IMR-90 (cell line): ENCODE measurements at regions not wholly inside any gene's neighbourhood (a gene's known extent, or its start where the extent isn't known, plus 50 kb on each side); places are given as distances from the start of the nearest gene placed in this dataset.

Experiments
- ATAC-seq: fragments of 200-7000 bp; cut with Tn5 transposase; 2 replicates; pipeline ENCODE4 v1.9.1; 2020; ENCODE audit warnings: low read depth, mild to moderate bottlenecking, moderate library complexity
- BruUV-seq: library from RNA; stranded (reverse); fragments of 400-500 nt; replicated peaks from 2 replicates; lab custom pipeline; 2021; lab: Mats Ljungman, UMichigan
- CTCF ChIA-PET: fragments of 300-600 bp; formaldehyde crosslinking; extraction: SDS; loops from one replicate; lab custom pipeline; 2021; ENCODE audit warnings: antibody characterized with exemption; lab: Yijun Ruan, JAX
- POLR2A ChIA-PET: fragments of 300-600 bp; sonication (Branson Sonifier 250); formaldehyde crosslinking; loops from one replicate; lab custom pipeline; 2022; ENCODE audit warnings: antibody characterized with exemption; ENCODE audit not compliant: unreplicated experiment; lab: Charles Lee
- DNase-seq: peaks from one replicate; pipeline ENCODE4 v3.0.0; 2013
- H2AFZ ChIP-seq: replicated peaks from 2 replicates; pipeline ENCODE3; 2013; ENCODE audit warnings: low read length, mild to moderate bottlenecking; ENCODE audit not compliant: poor library complexity
- H2AK5ac ChIP-seq: 2 replicates; pipeline ENCODE4 v1.6.1; 2013; ENCODE audit warnings: low read depth, low read length, inconsistent platforms
- H2AK9ac ChIP-seq: replicated peaks from 2 replicates; pipeline ENCODE3; 2013; ENCODE audit warnings: mild to moderate bottlenecking, low read depth, low read length, moderate library complexity; ENCODE audit not compliant: poor library complexity
- H2BK120ac ChIP-seq: 2 replicates; pipeline ENCODE4 v1.6.1; 2013; ENCODE audit warnings: low read depth, low read length, inconsistent platforms
- H2BK15ac ChIP-seq: 3 replicates; pipeline ENCODE4 v1.6.1; 2013; ENCODE audit warnings: low read depth, low read length, inconsistent platforms
- H2BK20ac ChIP-seq: 2 replicates; pipeline ENCODE4 v1.6.1; 2013; ENCODE audit warnings: low read depth, mild to moderate bottlenecking, inconsistent platforms, low read length, moderate library complexity
- H2BK5ac ChIP-seq: 2 replicates; pipeline ENCODE4 v1.6.1; 2013; ENCODE audit warnings: mild to moderate bottlenecking, low read depth, low read length, inconsistent platforms; ENCODE audit not compliant: poor library complexity, severe bottlenecking
- H3K14ac ChIP-seq: replicated peaks from 2 replicates; pipeline ENCODE4 v1.6.1; 2013; ENCODE audit warnings: low read depth, low read length, inconsistent platforms
- H3K18ac ChIP-seq: 2 replicates; pipeline ENCODE4 v1.6.1; 2013; ENCODE audit warnings: low read depth, low read length, control low read depth
- H3K23ac ChIP-seq: 2 replicates; pipeline ENCODE4 v1.6.1; 2013; ENCODE audit warnings: low read depth, low read length, inconsistent platforms
- H3K27ac ChIP-seq: 2 replicates; pipeline ENCODE4 v1.5.1; 2013; ENCODE audit warnings: mild to moderate bottlenecking, control low read depth, low read length; ENCODE audit not compliant: insufficient read depth
- H3K27me3 ChIP-seq: 2 replicates; pipeline ENCODE4 v1.6.1; 2013; ENCODE audit warnings: low read length; ENCODE audit not compliant: control insufficient read depth, insufficient read depth
- H3K36me3 ChIP-seq: 2 replicates; pipeline ENCODE4 v1.6.1; 2013; ENCODE audit warnings: low read length, mixed read lengths; ENCODE audit not compliant: control insufficient read depth, insufficient read depth
- H3K4ac ChIP-seq: 2 replicates; pipeline ENCODE4 v1.6.1; 2013; ENCODE audit warnings: low read depth, low read length, inconsistent platforms
- H3K4me1 ChIP-seq: 2 replicates; pipeline ENCODE4 v1.6.1; 2013; ENCODE audit warnings: low read length, mixed read lengths; ENCODE audit not compliant: control insufficient read depth, insufficient read depth
- H3K4me2 ChIP-seq: 2 replicates; pipeline ENCODE4 v1.6.1; 2013; ENCODE audit warnings: low read depth, mild to moderate bottlenecking, control low read depth, low read length, moderate library complexity
- H3K4me3 ChIP-seq: 2 replicates; pipeline ENCODE4 v1.5.1; 2013; ENCODE audit warnings: low read depth, mild to moderate bottlenecking, control low read depth, low read length, moderate library complexity; ENCODE audit not compliant: insufficient read depth
- H3K56ac ChIP-seq: 2 replicates; pipeline ENCODE4 v1.6.1; 2013; ENCODE audit warnings: low read length, inconsistent platforms; ENCODE audit not compliant: insufficient read depth; ENCODE audit errors: extremely low read depth
- H3K79me1 ChIP-seq, 2 experiments: 2 replicates each; pipeline ENCODE4 v1.6.1; 2013; ENCODE audit warnings: low read length in 2 of 2, inconsistent platforms in 1 of 2, low read depth in 1 of 2
- H3K9ac ChIP-seq: 2 replicates; pipeline ENCODE4 v1.6.1; 2013; ENCODE audit warnings: low read depth, low read length, control low read depth
- H3K9me1 ChIP-seq: 2 replicates; pipeline ENCODE4 v1.6.1; 2013; ENCODE audit warnings: low read length, inconsistent platforms; ENCODE audit not compliant: insufficient read depth
- H3K9me3 ChIP-seq: 2 replicates; pipeline ENCODE4 v1.6.1; 2013; ENCODE audit warnings: low read length; ENCODE audit not compliant: control insufficient read depth, insufficient read depth
- H4K20me1 ChIP-seq: 2 replicates; pipeline ENCODE4 v1.6.1; 2013; ENCODE audit warnings: low read length, inconsistent platforms; ENCODE audit not compliant: insufficient read depth
- H4K5ac ChIP-seq: 2 replicates; pipeline ENCODE4 v1.6.1; 2013; ENCODE audit warnings: mild to moderate bottlenecking, low read depth, low read length, control low read depth
- H4K8ac ChIP-seq, 2 experiments: 2 replicates each; pipeline ENCODE4 v1.6.1; 2013; ENCODE audit warnings: low read depth in 2 of 2, low read length in 2 of 2, control low read depth in 1 of 2, inconsistent platforms in 1 of 2
- H4K91ac ChIP-seq: 2 replicates; pipeline ENCODE4 v1.6.1; 2013; ENCODE audit warnings: low read depth, low read length, inconsistent platforms; ENCODE audit not compliant: insufficient read depth
- NFE2L2 ChIP-seq: fragments of 150-350 bp; IDR thresholded peaks from 2 replicates; pipeline ENCODE4 v1.6.1; 2016; ENCODE audit warnings: low read depth, mild to moderate bottlenecking, low read length
- RAD21 ChIP-seq: IDR thresholded peaks from 2 replicates; pipeline ENCODE4 v1.6.1; 2012; ENCODE audit warnings: low read length, improper control_type of control experiment
- WGBS, 2 experiments: methylation state at CpG; one replicate each; pipeline versions ENCODE4 v1.1.5 to v1.1.7; 2013; ENCODE audit warnings: missing lambda C conversion rate in 2 of 2; ENCODE audit not compliant: insufficient read length in 1 of 2; ENCODE audit errors: extremely low coverage in 2 of 2; 5-methylcytosine and 5-hydroxymethylcytosine counted together
- dilution Hi-C: fragments of 300-500 bp; cut with HindIII; formaldehyde crosslinking; loops from one replicate; pipeline ENCODE4 v1.14.3; 2018; ENCODE audit warnings: low sequenced_read_pairs; ENCODE audit not compliant: unreplicated experiment
- in situ Hi-C: fragments of 300-500 bp; cut with MboI; formaldehyde crosslinking; loops from 3 replicates; pipeline ENCODE4 v1.14.3; 2019; ENCODE audit warnings: low sequenced_read_pairs, inconsistent platforms, mixed read lengths
- intact Hi-C: fragments of 100-400 bp; cut with micrococcal nuclease; formaldehyde crosslinking; loops from 2 replicates; pipeline ENCODE4 v1.10.0; 2022

DNA sequence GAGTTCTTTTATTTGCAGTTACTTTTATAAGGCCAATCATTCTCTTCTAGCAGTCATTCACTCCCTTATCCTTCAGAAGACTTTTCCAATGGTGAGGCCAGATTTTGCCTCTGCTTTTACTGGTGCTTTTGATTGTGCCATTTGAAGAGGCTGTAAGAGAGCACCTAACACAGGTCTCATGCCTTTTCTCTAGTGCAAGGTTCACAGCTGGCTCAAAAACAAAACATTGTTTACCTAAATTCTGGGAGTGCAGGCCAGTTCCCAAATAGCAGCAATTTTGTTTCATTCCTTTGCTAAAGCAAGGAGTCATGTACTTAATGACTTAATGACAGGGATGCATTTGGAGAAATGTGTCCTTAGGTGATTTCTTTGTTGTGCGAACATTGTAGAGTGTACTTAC lies 192.0 kb downstream of the SYT10 start:
- Histone ChIP-seq H4K8ac (no peak overlapping the region), H3K9me1 (no peaks in the 10 kb centered on the region), H2AK5ac (no peak overlapping the region), H4K5ac (no peak overlapping the region), H3K79me1 (no peaks in the 10 kb centered on the region), H4K20me1 (no peaks in the 10 kb centered on the region), H3K4ac (no peak overlapping the region), H3K27me3 (no peaks in the 10 kb centered on the region), H3K27ac (no peak overlapping the region), H4K91ac (no peak overlapping the region), H3K56ac (no peak overlapping the region), H3K4me2 (no peak overlapping the region), H2AFZ (no peak overlapping the region), H3K14ac (no peak overlapping the region), H3K4me1 (no peaks in the 10 kb centered on the region), H2BK15ac (no peak overlapping the region), H2AK9ac (no peak overlapping the region), H3K18ac (no peak overlapping the region), H3K23ac (no peak overlapping the region), H3K36me3 (no peaks in the 10 kb centered on the region), H3K4me3 (no peak overlapping the region), H2BK20ac (no peak overlapping the region), H2BK5ac (no peak overlapping the region), H3K9me3 (peaks cover 6% of the 10 kb centered on the region), H3K9ac (no peak overlapping the region), H2BK120ac (no peak overlapping the region)
- intact Hi-C loops (no loop called here), in situ Hi-C loops (no loop called here), dilution Hi-C loops (no loop called here)
- WGBS, 2 experiments = no CpG with 5 or more reads among the region's 1 CpG
- ATAC-seq (no peak), DNase-seq (no peak)
- TF ChIP-seq NFE2L2 = no peak
- no peak for TF ChIP-seq RAD21
- BruUV-seq = no TSS peak
- CTCF ChIA-PET = interaction anchor here (0.6 kb wide), 1 partner anchor 422 kb away, joined by 4 read pairs; no protein-coding TSS in a partner anchor
- POLR2A ChIA-PET = no interaction called here
